ENCODE measurements at regions not wholly inside any gene's neighbourhood (a gene's known extent, or its start where the extent isn't known, plus 50 kb on each side); places are given as distances from the start of the nearest gene placed in this dataset.

GRCh38 chr2:215207791-215208367 is 69.5 kb upstream of the ABCA12 start:
- no peaks in the 10 kb centered on the region for H3K4me1 ChIP-seq (ENCODE audit: control insufficient read depth, insufficient read depth, low read length)
- no peak overlapping the region for H3K4me3 ChIP-seq (ENCODE audit: low read depth, low read length)
- H3K27me3 ChIP-seq (ENCODE audit: control insufficient read depth, insufficient read depth, low read length) = no peaks in the 10 kb centered on the region
- H3K9ac ChIP-seq (ENCODE audit: low read depth, low read length) = no peak overlapping the region
- H3K36me3 ChIP-seq (ENCODE audit: control insufficient read depth, insufficient read depth, low read length) = no peaks in the 10 kb centered on the region
- no peak overlapping the region for H3K27ac ChIP-seq (ENCODE audit: low read depth, low read length)
- H3K9me3 ChIP-seq (ENCODE audit: control insufficient read depth, insufficient read depth, low read length) = peaks cover 33% of the 10 kb centered on the region

GRCh38 chr2:215207041-215207440 is 68.6 kb upstream of the ABCA12 start:
- H3K36me3 ChIP-seq (ENCODE audit: control insufficient read depth, insufficient read depth, low read length) = no peaks in the 10 kb centered on the region
- H3K27me3 ChIP-seq (ENCODE audit: control insufficient read depth, insufficient read depth, low read length) = no peaks in the 10 kb centered on the region
- no peak overlapping the region for H3K4me3 ChIP-seq (ENCODE audit: low read depth, low read length)
- no peak overlapping the region for H3K9ac ChIP-seq (ENCODE audit: low read depth, low read length)
- no peaks in the 10 kb centered on the region for H3K4me1 ChIP-seq (ENCODE audit: control insufficient read depth, insufficient read depth, low read length)
- H3K27ac ChIP-seq (ENCODE audit: low read depth, low read length) = no peak overlapping the region
- H3K9me3 ChIP-seq (ENCODE audit: control insufficient read depth, insufficient read depth, low read length) = peaks cover 26% of the 10 kb centered on the region

GRCh38 chr2:215205787-215206186 is 67.4 kb upstream of the ABCA12 start:
- H3K9ac ChIP-seq (ENCODE audit: low read depth, low read length) = no peak overlapping the region
- peaks cover 26% of the 10 kb centered on the region for H3K9me3 ChIP-seq (ENCODE audit: control insufficient read depth, insufficient read depth, low read length)
- H3K4me1 ChIP-seq (ENCODE audit: control insufficient read depth, insufficient read depth, low read length) = no peaks in the 10 kb centered on the region
- no peak overlapping the region for H3K4me3 ChIP-seq (ENCODE audit: low read depth, low read length)
- no peaks in the 10 kb centered on the region for H3K36me3 ChIP-seq (ENCODE audit: control insufficient read depth, insufficient read depth, low read length)
- H3K27me3 ChIP-seq (ENCODE audit: control insufficient read depth, insufficient read depth, low read length) = no peaks in the 10 kb centered on the region
- H3K27ac ChIP-seq (ENCODE audit: low read depth, low read length) = no peak overlapping the region

GRCh38 chr2:215191477-215191876 is 53.1 kb upstream of the ABCA12 start:
- Histone ChIP-seq H3K36me3 (ENCODE audit: control insufficient read depth, insufficient read depth, low read length) (no peaks in the 10 kb centered on the region), H3K4me1 (ENCODE audit: control insufficient read depth, insufficient read depth, low read length) (no peaks in the 10 kb centered on the region), H3K27ac (ENCODE audit: low read depth, low read length) (no peak overlapping the region), H3K27me3 (ENCODE audit: control insufficient read depth, insufficient read depth, low read length) (no peaks in the 10 kb centered on the region), H3K9ac (ENCODE audit: low read depth, low read length) (no peak overlapping the region), H3K4me3 (ENCODE audit: low read depth, low read length) (no peak overlapping the region), H3K9me3 (ENCODE audit: control insufficient read depth, insufficient read depth, low read length) (peaks cover 3% of the 10 kb centered on the region; the same call in 1 of the 2 replicates)

GRCh38 chr2:215190588-215190987 is 52.2 kb upstream of the ABCA12 start:
- Histone ChIP-seq H3K27ac (ENCODE audit: low read depth, low read length) (no peak overlapping the region), H3K36me3 (ENCODE audit: control insufficient read depth, insufficient read depth, low read length) (no peaks in the 10 kb centered on the region), H3K4me3 (ENCODE audit: low read depth, low read length) (no peak overlapping the region), H3K9me3 (ENCODE audit: control insufficient read depth, insufficient read depth, low read length) (peaks cover 3% of the 10 kb centered on the region; the same call in 1 of the 2 replicates), H3K27me3 (ENCODE audit: control insufficient read depth, insufficient read depth, low read length) (no peaks in the 10 kb centered on the region), H3K4me1 (ENCODE audit: control insufficient read depth, insufficient read depth, low read length) (no peaks in the 10 kb centered on the region), H3K9ac (ENCODE audit: low read depth, low read length) (no peak overlapping the region)

- Histone ChIP-seq H3K27me3 (ENCODE audit: control insufficient read depth, insufficient read depth, low read length) (no peaks in the 10 kb centered on the region), H3K9me3 (ENCODE audit: control insufficient read depth, insufficient read depth, low read length) (peaks cover 3% of the 10 kb centered on the region; the same call in 1 of the 2 replicates), H3K27ac (ENCODE audit: low read depth, low read length) (no peak overlapping the region), H3K36me3 (ENCODE audit: control insufficient read depth, insufficient read depth, low read length) (no peaks in the 10 kb centered on the region), H3K4me1 (ENCODE audit: control insufficient read depth, insufficient read depth, low read length) (no peaks in the 10 kb centered on the region), H3K4me3 (ENCODE audit: low read depth, low read length) (no peak overlapping the region), H3K9ac (ENCODE audit: low read depth, low read length) (no peak overlapping the region)
Measured at GRCh38 chr2:215189393-215189792, 51.0 kb upstream of the ABCA12 start.

Measured in HUES48 (cell line).